GM12874 (cell line): ENCODE measurements at regions not wholly inside any gene's neighbourhood (a gene's known extent, or its start where the extent isn't known, plus 50 kb on each side); places are given as distances from the start of the nearest gene placed in this dataset.

ENCODE experiments used
- CTCF ChIP-seq: IDR thresholded peaks from 2 replicates; pipeline ENCODE4 v1.5.1; 2011; ENCODE audit warnings: low read depth, mild to moderate bottlenecking, control low read depth, low read length, moderate library complexity; ENCODE audit not compliant: insufficient read depth

GRCh38 chr20:1764136-1765033 is 106.8 kb upstream of the SIRPG start:
- TF ChIP-seq CTCF, result peak; percentile 78

DNA sequence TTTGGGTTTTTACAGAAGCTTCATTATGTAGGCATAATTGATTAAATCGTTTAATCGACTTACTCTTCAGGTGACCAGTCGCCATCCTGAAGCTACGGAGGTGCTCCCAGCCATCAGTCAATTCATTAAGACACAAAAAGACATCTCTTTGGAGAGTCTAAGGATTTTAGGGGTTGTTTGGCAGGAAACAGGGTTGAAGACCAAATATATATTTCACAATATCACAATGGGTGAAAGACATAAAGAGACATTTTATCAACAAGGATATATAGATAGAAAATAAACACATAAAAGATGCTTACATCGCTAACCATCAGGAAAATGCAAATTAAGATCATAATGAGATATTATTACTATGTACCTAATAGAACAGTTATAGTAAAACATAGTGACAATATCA is 104.0 kb upstream of the SIRPG start:
- TF ChIP-seq CTCF, result no peak

DNA sequence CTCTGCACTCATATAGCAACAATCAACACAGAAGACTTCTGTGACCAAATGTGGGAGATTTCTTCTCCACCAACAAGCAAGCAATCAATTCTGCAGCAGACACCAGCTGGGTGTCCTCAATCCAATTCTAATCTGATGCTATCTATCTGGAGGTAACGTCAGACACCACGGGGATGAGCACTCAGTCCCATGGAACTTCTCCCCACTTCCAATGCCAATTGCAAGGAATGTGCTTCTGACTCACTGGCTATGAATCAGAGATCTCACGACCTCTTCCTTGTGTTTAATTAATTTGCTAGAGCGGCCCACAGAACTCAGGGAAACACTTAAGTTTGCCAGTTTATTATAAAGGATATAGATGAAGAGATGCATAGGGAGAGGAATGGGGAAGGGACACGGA is 103.5 kb upstream of the SIRPG start:
- no peak for TF ChIP-seq CTCF

GRCh38 chr20:1758765-1759164 is 101.2 kb upstream of the SIRPG start:
- no peak for TF ChIP-seq CTCF

- TF ChIP-seq CTCF, result no peak
Measured at GRCh38 chr20:1757606-1758512, 100.3 kb upstream of the SIRPG start.

- TF ChIP-seq CTCF, result no peak
Measured at GRCh38 chr20:1757072-1757471, 99.5 kb upstream of the SIRPG start.

DNA sequence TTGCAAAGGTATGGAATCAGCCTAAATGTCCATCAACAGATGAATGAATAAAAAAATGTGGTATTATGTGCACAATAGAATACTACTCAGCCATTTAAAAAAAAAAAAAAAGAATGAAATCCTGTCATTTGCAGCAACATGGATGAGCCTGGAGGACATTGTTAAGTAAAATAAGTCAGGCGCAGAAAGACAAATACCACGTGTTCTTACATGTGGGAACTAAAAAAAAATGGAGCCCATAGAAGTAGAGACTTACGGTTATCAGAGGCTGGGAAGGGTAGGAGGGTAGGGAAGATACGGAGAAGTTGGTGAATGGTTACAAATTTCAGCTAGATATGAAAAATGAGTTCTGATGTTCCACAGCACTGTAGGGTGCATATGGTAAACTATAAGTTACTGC is 97.2 kb upstream of the SIRPG start:
- TF ChIP-seq CTCF, result no peak
